OCI-LY3 (cell line): ENCODE measurements at regions not wholly inside any gene's neighbourhood (a gene's known extent, or its start where the extent isn't known, plus 50 kb on each side); places are given as distances from the start of the nearest gene placed in this dataset.

Experiments
- H2AFZ ChIP-seq: fragments of 200-600, 300-600 bp; shearing (Covaris generic); 2 replicates; pipeline ENCODE4 v1.6.0; 2014; ENCODE audit warnings: antibody characterized with exemption, low read depth, low read length
- H3K27ac ChIP-seq: fragments of 200-600, 300-600 bp; sonication (generic); 2 replicates; pipeline ENCODE4 v1.5.1; 2014; ENCODE audit warnings: mild to moderate bottlenecking, low read length, moderate library complexity, mixed read lengths
- H3K27me3 ChIP-seq: fragments of 200-600, 300-600 bp; sonication (generic); 2 replicates; pipeline ENCODE4 v1.6.1; 2014; ENCODE audit warnings: low read depth, low read length, mixed read lengths
- H3K36me3 ChIP-seq: fragments of 200-600, 300-600 bp; sonication (generic); replicated peaks from 2 replicates; pipeline ENCODE3; 2014; ENCODE audit warnings: low read depth, low read length, mixed read lengths
- H3K4me1 ChIP-seq: fragments of 300-600, 200-600 bp; sonication (generic); 2 replicates; pipeline ENCODE4 v1.6.1; 2014; ENCODE audit warnings: low read length, mixed read lengths
- H3K4me2 ChIP-seq: fragments of 200-600, 300-600 bp; sonication (generic); 2 replicates; pipeline ENCODE4 v1.6.1; 2014; ENCODE audit warnings: low read length, mixed read lengths
- H3K4me3 ChIP-seq: fragments of 300-600, 200-600 bp; sonication (generic); 2 replicates; pipeline ENCODE4 v1.5.1; 2014; ENCODE audit warnings: antibody characterized with exemption, mild to moderate bottlenecking, low read length, moderate library complexity
- H3K79me2 ChIP-seq: fragments of 300-600, 200-600 bp; shearing (Covaris generic); 2 replicates; pipeline ENCODE4 v1.6.1; 2014; ENCODE audit warnings: mild to moderate bottlenecking, low read length, mixed read lengths
- H3K9ac ChIP-seq: fragments of 300-600, 200-600 bp; shearing (Covaris generic); 2 replicates; pipeline ENCODE4 v1.6.0; 2014; ENCODE audit warnings: mild to moderate bottlenecking, low read length, moderate library complexity
- H3K9me3 ChIP-seq: fragments of 200-600, 300-600 bp; shearing (Covaris generic); 2 replicates; pipeline ENCODE4 v1.6.1; 2014; ENCODE audit warnings: low read length, mixed read lengths; ENCODE audit not compliant: insufficient read depth
- H4K20me1 ChIP-seq: fragments of 200-600, 300-600 bp; sonication (generic); 2 replicates; pipeline ENCODE4 v1.6.1; 2016; ENCODE audit warnings: low read length, mixed read lengths; ENCODE audit not compliant: insufficient read depth
- EZH2phosphoT487 ChIP-seq: fragments of 200-600 bp; shearing (Covaris generic); IDR thresholded peaks from 2 replicates; pipeline ENCODE4 v1.6.1; 2018; ENCODE audit warnings: antibody characterized with exemption, mixed run types, low read depth
- TF ChIP-seq, protein P1 (sequence below): fragments of 200-600, 300-600 bp; sonication (generic); IDR thresholded peaks from 2 replicates; pipeline ENCODE4 v1.5.1; 2014; ENCODE audit warnings: antibody characterized with exemption, low read length, low read depth

DNA sequence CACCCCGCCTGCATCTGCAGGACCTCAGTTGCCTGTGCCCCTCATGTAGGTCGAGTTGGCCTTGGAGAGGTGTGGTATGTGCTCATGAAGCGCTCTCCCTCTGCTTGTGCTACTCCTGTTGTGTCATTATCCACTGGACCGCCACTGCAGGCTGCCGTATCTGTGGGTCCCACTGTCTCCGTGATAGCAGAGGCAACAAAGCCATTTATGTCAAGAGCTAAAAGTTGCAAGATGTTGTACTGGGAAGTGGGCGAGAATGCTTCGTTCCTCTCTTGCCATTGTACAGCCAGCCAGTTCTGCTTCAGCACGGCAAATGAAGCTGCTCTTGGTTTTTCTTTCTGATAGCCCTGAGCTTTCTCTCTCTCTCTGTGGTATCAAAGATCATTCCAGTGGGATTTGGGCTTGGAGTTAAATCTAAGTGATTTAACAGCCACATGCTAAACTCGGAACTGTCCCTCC is 89.0 kb downstream of the TMEM212 start:
- no peak for TF ChIP-seq EZH2phosphoT487
- TF ChIP-seq, protein P1, sequence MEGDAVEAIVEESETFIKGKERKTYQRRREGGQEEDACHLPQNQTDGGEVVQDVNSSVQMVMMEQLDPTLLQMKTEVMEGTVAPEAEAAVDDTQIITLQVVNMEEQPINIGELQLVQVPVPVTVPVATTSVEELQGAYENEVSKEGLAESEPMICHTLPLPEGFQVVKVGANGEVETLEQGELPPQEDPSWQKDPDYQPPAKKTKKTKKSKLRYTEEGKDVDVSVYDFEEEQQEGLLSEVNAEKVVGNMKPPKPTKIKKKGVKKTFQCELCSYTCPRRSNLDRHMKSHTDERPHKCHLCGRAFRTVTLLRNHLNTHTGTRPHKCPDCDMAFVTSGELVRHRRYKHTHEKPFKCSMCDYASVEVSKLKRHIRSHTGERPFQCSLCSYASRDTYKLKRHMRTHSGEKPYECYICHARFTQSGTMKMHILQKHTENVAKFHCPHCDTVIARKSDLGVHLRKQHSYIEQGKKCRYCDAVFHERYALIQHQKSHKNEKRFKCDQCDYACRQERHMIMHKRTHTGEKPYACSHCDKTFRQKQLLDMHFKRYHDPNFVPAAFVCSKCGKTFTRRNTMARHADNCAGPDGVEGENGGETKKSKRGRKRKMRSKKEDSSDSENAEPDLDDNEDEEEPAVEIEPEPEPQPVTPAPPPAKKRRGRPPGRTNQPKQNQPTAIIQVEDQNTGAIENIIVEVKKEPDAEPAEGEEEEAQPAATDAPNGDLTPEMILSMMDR: no peak
- Histone ChIP-seq H3K27ac (no peak overlapping the region), H2AFZ (no peak overlapping the region), H3K4me1 (no peaks in the 10 kb centered on the region), H3K9ac (no peak overlapping the region), H3K79me2 (no peaks in the 10 kb centered on the region), H3K4me2 (no peak overlapping the region), H3K4me3 (no peak overlapping the region), H3K9me3 (no peaks in the 10 kb centered on the region), H3K36me3 (no peaks in the 10 kb centered on the region), H4K20me1 (no peaks in the 10 kb centered on the region), H3K27me3 (peaks cover 18% of the 10 kb centered on the region; the same call in 1 of the 2 replicates)

DNA sequence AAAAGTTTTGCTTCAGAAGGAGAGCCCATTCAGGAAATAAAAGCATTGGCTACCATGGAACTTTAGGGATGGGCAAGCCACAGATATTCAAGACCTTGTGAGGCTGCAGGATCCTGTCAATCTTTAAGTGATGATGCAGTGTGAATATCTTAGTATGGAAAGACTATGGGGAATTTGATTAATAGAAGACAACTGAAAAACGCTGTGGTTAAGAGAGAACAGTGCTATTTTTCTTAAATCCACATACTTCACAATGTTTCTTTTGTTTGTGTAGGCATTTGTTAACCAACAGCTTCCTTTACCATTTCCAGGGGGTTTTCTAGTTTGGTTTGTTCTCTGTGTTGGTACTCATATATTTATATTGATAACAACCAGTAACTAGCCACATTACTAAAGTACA is 90.3 kb downstream of the TMEM212 start:
- Histone ChIP-seq H4K20me1 (no peaks in the 10 kb centered on the region), H3K9ac (no peak overlapping the region), H3K79me2 (no peaks in the 10 kb centered on the region), H3K4me3 (no peak overlapping the region), H3K4me2 (no peak overlapping the region), H3K9me3 (no peaks in the 10 kb centered on the region), H3K4me1 (no peaks in the 10 kb centered on the region), H3K27ac (no peak overlapping the region), H3K27me3 (peaks cover 18% of the 10 kb centered on the region; the same call in 1 of the 2 replicates), H2AFZ (no peak overlapping the region), H3K36me3 (no peaks in the 10 kb centered on the region)
- no peak for TF ChIP-seq EZH2phosphoT487
- TF ChIP-seq, protein P1: no peak

DNA sequence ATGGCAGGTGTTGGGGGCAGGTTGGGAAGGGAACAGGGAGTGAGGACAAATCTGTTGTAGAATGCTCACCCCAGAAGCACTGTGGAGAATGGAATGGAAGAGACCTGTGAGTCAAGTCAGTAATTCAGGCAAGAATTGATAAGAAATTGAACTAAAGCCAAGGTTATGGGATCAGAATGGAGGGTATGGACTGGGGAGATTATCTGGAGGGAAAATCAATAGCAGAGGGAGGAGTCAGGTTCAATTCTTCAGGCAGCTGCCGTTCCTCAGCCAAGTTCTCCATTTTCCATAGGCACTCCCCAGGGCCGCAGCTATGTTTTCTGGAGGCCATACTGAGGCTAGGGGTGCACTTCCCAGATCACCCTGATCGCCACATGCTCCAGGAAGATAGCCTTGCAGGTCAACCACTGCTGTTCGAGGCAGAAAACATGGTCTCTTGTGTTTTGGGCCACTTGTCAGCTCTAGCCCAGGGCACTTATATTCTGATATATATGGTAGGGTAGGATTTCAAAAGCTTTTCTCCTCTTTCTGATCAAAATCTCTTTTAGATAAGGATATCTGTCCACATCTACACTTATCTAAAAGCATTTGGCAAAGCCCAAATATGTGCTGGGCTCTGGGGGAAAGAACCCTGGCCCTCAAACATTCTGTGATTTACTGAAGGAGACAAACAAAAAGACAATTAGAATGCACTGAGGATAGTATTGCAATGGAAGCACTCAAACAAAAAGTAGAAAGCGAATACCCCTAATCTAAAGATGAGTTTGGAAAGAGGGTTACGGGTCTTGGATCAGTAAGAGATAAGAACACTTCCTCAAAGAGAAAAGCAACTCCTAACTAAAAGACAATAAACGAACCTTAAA is 92.3 kb downstream of the TMEM212 start:
- Histone ChIP-seq H3K36me3 (no peaks in the 10 kb centered on the region), H3K27me3 (peaks cover 18% of the 10 kb centered on the region; the same call in 1 of the 2 replicates), H3K9ac (no peak overlapping the region), H3K4me2 (no peak overlapping the region), H3K9me3 (no peaks in the 10 kb centered on the region), H2AFZ (no peak overlapping the region), H3K4me1 (no peaks in the 10 kb centered on the region), H3K79me2 (no peaks in the 10 kb centered on the region), H4K20me1 (no peaks in the 10 kb centered on the region), H3K27ac (no peak overlapping the region), H3K4me3 (no peak overlapping the region)
- no peak for TF ChIP-seq EZH2phosphoT487
- TF ChIP-seq, protein P1: no peak

DNA sequence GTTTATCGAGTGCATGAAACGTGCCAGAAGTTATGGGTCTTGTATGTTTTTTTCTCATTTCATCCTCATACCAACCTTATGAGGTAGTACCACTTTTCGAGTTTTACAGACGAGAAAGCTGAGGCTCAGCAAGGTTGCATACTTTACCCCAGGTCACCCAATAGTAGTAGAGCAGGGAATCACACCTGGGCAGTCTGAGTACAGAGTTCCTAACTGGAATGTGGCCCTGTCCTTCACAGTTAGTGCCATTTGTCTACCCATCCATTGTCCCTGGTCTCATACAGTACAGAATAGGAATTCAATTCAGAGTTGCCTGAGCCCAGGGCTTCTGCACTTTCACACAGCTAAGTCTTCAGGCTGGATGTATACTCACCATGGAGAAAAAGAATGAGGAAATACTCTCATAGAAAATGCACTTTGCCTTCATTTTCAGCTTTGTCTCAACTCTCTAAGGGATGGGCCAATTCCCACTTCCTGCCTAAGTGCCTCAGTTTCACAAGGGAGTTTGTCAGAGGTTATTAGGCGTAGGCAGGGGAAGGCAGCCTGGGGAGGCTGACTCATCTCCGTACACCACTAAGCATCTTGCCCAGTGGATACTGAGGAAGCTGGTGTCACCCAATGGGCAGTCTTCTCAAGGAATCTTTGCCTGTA is 93.2 kb downstream of the TMEM212 start:
- no peaks in the 10 kb centered on the region for H3K79me2 ChIP-seq
- H3K4me3 ChIP-seq: no peak overlapping the region
- H3K27me3 ChIP-seq: peaks cover 19% of the 10 kb centered on the region; the same call in 1 of the 2 replicates
- no peak overlapping the region for H2AFZ ChIP-seq
- no peak overlapping the region for H3K4me2 ChIP-seq
- H3K9me3 ChIP-seq: no peaks in the 10 kb centered on the region
- H3K36me3 ChIP-seq: no peaks in the 10 kb centered on the region
- H4K20me1 ChIP-seq: no peaks in the 10 kb centered on the region
- H3K9ac ChIP-seq: no peak overlapping the region
- TF ChIP-seq, protein P1: no peak
- no peak for TF ChIP-seq EZH2phosphoT487
- no peak overlapping the region for H3K27ac ChIP-seq
- no peaks in the 10 kb centered on the region for H3K4me1 ChIP-seq
